ENCODE measurements at regions not wholly inside any gene's neighbourhood (a gene's known extent, or its start where the extent isn't known, plus 50 kb on each side); places are given as distances from the start of the nearest gene placed in this dataset.

DNA sequence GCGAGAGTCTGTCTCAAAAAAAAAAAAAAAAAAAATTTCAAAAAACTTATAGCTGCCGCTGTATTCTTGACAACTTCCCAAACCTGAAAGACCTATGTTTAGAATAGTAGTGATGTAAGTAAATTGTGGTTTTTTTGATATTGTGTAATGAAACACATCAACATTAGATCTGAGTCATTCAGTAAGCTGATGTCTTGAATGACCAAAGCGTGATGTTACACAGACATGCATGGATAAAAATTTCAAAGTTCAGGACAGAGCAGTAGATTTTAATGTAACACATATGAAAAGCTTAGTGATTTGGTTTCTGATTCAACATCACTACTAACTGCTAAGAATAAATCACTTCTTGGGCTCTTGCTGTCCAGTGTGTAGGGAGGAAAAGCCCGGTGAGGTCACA lies 69.3 kb upstream of the MEX3C start (continued):
- TF ChIP-seq, protein P1, sequence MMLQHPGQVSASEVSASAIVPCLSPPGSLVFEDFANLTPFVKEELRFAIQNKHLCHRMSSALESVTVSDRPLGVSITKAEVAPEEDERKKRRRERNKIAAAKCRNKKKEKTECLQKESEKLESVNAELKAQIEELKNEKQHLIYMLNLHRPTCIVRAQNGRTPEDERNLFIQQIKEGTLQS (IDR thresholded peaks at IDR 0.05): no peak
- TF ChIP-seq JUND (IDR thresholded peaks at IDR 0.05) (no peak), TCF7L2 (IDR thresholded peaks at IDR 0.05; ENCODE audit: borderline replicate concordance, extremely low read depth, insufficient read depth, insufficient read length) (no peak), FOSL1 (IDR thresholded peaks at IDR 0.05; ENCODE audit: low read depth) (no peak)
- TF ChIP-seq, protein P2, sequence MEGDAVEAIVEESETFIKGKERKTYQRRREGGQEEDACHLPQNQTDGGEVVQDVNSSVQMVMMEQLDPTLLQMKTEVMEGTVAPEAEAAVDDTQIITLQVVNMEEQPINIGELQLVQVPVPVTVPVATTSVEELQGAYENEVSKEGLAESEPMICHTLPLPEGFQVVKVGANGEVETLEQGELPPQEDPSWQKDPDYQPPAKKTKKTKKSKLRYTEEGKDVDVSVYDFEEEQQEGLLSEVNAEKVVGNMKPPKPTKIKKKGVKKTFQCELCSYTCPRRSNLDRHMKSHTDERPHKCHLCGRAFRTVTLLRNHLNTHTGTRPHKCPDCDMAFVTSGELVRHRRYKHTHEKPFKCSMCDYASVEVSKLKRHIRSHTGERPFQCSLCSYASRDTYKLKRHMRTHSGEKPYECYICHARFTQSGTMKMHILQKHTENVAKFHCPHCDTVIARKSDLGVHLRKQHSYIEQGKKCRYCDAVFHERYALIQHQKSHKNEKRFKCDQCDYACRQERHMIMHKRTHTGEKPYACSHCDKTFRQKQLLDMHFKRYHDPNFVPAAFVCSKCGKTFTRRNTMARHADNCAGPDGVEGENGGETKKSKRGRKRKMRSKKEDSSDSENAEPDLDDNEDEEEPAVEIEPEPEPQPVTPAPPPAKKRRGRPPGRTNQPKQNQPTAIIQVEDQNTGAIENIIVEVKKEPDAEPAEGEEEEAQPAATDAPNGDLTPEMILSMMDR (IDR thresholded peaks at IDR 0.05 in 2 of 3, conservative IDR thresholded peaks at IDR 0.05 in 1 of 3; ENCODE audit: borderline replicate concordance in 1 of 3, insufficient read depth in 1 of 3, low read depth in 2 of 3, low read length in 2 of 3): no peak
- TF ChIP-seq, protein P3, sequence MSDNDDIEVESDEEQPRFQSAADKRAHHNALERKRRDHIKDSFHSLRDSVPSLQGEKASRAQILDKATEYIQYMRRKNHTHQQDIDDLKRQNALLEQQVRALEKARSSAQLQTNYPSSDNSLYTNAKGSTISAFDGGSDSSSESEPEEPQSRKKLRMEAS (IDR thresholded peaks at IDR 0.05): no peak

GRCh38 chr18:51273437-51273836 lies 76.0 kb upstream of the MEX3C start:
- no peak overlapping the region for H3K4me2 ChIP-seq (ENCODE audit: low read length)
- no peak for TF ChIP-seq RAD21 (IDR thresholded peaks at IDR 0.05; ENCODE audit: low read depth)
- TF ChIP-seq POLR2AphosphoS5 (IDR thresholded peaks at IDR 0.05; ENCODE audit: low read depth, low read length): no peak
- no peak for TF ChIP-seq POLR2A (IDR thresholded peaks at IDR 0.05; ENCODE audit: borderline replicate concordance, extremely low read depth, insufficient read depth, insufficient read length)
- TF ChIP-seq JUND (IDR thresholded peaks at IDR 0.05): no peak
- TF ChIP-seq, protein P3 (IDR thresholded peaks at IDR 0.05): no peak
- no peak for TF ChIP-seq SRF (IDR thresholded peaks at IDR 0.05; ENCODE audit: low read depth)
- TF ChIP-seq ZNF274 (IDR thresholded peaks at IDR 0.05; ENCODE audit: low read depth, low read length): no peak
- TF ChIP-seq, protein P4, sequence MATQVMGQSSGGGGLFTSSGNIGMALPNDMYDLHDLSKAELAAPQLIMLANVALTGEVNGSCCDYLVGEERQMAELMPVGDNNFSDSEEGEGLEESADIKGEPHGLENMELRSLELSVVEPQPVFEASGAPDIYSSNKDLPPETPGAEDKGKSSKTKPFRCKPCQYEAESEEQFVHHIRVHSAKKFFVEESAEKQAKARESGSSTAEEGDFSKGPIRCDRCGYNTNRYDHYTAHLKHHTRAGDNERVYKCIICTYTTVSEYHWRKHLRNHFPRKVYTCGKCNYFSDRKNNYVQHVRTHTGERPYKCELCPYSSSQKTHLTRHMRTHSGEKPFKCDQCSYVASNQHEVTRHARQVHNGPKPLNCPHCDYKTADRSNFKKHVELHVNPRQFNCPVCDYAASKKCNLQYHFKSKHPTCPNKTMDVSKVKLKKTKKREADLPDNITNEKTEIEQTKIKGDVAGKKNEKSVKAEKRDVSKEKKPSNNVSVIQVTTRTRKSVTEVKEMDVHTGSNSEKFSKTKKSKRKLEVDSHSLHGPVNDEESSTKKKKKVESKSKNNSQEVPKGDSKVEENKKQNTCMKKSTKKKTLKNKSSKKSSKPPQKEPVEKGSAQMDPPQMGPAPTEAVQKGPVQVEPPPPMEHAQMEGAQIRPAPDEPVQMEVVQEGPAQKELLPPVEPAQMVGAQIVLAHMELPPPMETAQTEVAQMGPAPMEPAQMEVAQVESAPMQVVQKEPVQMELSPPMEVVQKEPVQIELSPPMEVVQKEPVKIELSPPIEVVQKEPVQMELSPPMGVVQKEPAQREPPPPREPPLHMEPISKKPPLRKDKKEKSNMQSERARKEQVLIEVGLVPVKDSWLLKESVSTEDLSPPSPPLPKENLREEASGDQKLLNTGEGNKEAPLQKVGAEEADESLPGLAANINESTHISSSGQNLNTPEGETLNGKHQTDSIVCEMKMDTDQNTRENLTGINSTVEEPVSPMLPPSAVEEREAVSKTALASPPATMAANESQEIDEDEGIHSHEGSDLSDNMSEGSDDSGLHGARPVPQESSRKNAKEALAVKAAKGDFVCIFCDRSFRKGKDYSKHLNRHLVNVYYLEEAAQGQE (IDR thresholded peaks at IDR 0.05; ENCODE audit: low read depth): no peak
- TF ChIP-seq SP1 (IDR thresholded peaks at IDR 0.05; ENCODE audit: low read depth): no peak
- no peak for TF ChIP-seq EZH2 (IDR thresholded peaks at IDR 0.05)
- TF ChIP-seq CBX3 (IDR thresholded peaks at IDR 0.05; ENCODE audit: low read depth): no peak
- no peak for TF ChIP-seq EZH2phosphoT487 (IDR thresholded peaks at IDR 0.05; ENCODE audit: borderline replicate concordance)
- no peak for TF ChIP-seq SIN3A (IDR thresholded peaks at IDR 0.05; ENCODE audit: low read depth)
- POLR2A ChIA-PET: no interaction called here
- no TSS peak for BruUV-seq (replicated peaks)
- CTCF ChIA-PET: no interaction called here
- no peaks in the 10 kb centered on the region for H3K27me3 ChIP-seq (ENCODE audit: insufficient read depth, low read length)
- H2AFZ ChIP-seq (ENCODE audit: low read depth, low read length, poor library complexity, severe bottlenecking): no peak overlapping the region
- H3K36me3 ChIP-seq (ENCODE audit: control insufficient read depth in 1 of 2, insufficient read depth in 2 of 2, low read length in 2 of 2): no peaks in the 10 kb centered on the region
- no peaks in the 10 kb centered on the region for H3K79me2 ChIP-seq (ENCODE audit: insufficient read depth, low read length)
- H3K9me3 ChIP-seq (ENCODE audit: control insufficient read depth in 1 of 2, insufficient read depth in 1 of 2, low read depth in 1 of 2, low read length in 2 of 2): no peaks in the 10 kb centered on the region
- ATAC-seq (no peak), DNase-seq (ENCODE audit: low read depth, low spot score) (no peak)
- no peak overlapping the region for H3K27ac ChIP-seq (ENCODE audit: low read depth, low read length)
- H3K9ac ChIP-seq (ENCODE audit: low read length): no peak overlapping the region
- H3K9me2 ChIP-seq (ENCODE audit: insufficient read depth): no peaks in the 10 kb centered on the region
- H4K20me1 ChIP-seq (ENCODE audit: insufficient read depth): no peaks in the 10 kb centered on the region
- H3K4me3 ChIP-seq (replicated peaks in 1 of 2; ENCODE audit: low read depth in 1 of 2, low read length in 2 of 2): no peak overlapping the region
- H3K4me1 ChIP-seq (ENCODE audit: control insufficient read depth in 1 of 2, insufficient read depth in 2 of 2, low read length in 2 of 2): no peaks in the 10 kb centered on the region
- RAD21 ChIA-PET (ENCODE audit: low non-redundant PET in 1 of 2, low total read pairs in 2 of 2, uncharacterized antibody in 2 of 2, unreplicated experiment in 2 of 2): no interaction called here
- intact Hi-C loops (cut with micrococcal nuclease): no loop called here

Measured in HCT116 (cell line).